OCI-LY7 (cell line): ENCODE measurements at regions not wholly inside any gene's neighbourhood (a gene's known extent, or its start where the extent isn't known, plus 50 kb on each side); places are given as distances from the start of the nearest gene placed in this dataset.

ENCODE experiments used
- BruUV-seq: library from RNA; stranded (reverse); fragments of 400-500 nt; replicated peaks from 2 replicates; lab custom pipeline; 2021; lab: Mats Ljungman, UMichigan
- CTCF ChIA-PET: fragments of 300-600 bp; sonication (Branson Sonifier 250); formaldehyde crosslinking; loops from one replicate; lab custom pipeline; 2022; ENCODE audit warnings: antibody characterized with exemption; ENCODE audit not compliant: unreplicated experiment; lab: Charles Lee
- POLR2A ChIA-PET: fragments of 300-600 bp; sonication (Branson Sonifier 250); formaldehyde crosslinking; loops from one replicate; lab custom pipeline; 2022; ENCODE audit warnings: antibody characterized with exemption; lab: Charles Lee
- DNase-seq: peaks from one replicate; pipeline ENCODE4 v3.0.0-alpha.2; 2015; ENCODE audit warnings: low spot score
- H2AFZ ChIP-seq: fragments of 200-600 bp; sonication (generic), shearing (Covaris generic); 2 replicates; pipeline ENCODE4 v1.6.1; 2014; ENCODE audit warnings: mild to moderate bottlenecking, antibody characterized with exemption, low read length, moderate library complexity
- H3K27ac ChIP-seq: fragments of 200-600 bp; sonication (generic); 2 replicates; pipeline ENCODE4 v1.5.1; 2014; ENCODE audit warnings: mixed run types, low read depth, mild to moderate bottlenecking, moderate library complexity, low read length, inconsistent platforms; ENCODE audit not compliant: poor library complexity, severe bottlenecking
- H3K36me3 ChIP-seq: fragments of 200-600 bp; sonication (generic); 2 replicates; pipeline ENCODE4 v1.6.1; 2014; ENCODE audit warnings: mild to moderate bottlenecking, antibody characterized with exemption, low read length, moderate library complexity, mixed read lengths; ENCODE audit not compliant: insufficient read depth
- H3K4me1 ChIP-seq: fragments of 200-600 bp; sonication (generic); 2 replicates; pipeline ENCODE4 v1.5.1; 2014; ENCODE audit warnings: mild to moderate bottlenecking, low read length; ENCODE audit not compliant: insufficient read depth, poor library complexity, severe bottlenecking
- H3K4me2 ChIP-seq: fragments of 200-600 bp; sonication (generic); 2 replicates; pipeline ENCODE4 v1.6.1; 2014; ENCODE audit warnings: mild to moderate bottlenecking, low read length
- H3K4me3 ChIP-seq: fragments of 200-600 bp; sonication (generic); 2 replicates; pipeline ENCODE4 v1.5.1; 2014; ENCODE audit warnings: mild to moderate bottlenecking, low read depth, low read length; ENCODE audit not compliant: poor library complexity, severe bottlenecking
- H3K79me2 ChIP-seq: fragments of 200-600 bp; sonication (generic); 2 replicates; pipeline ENCODE4 v1.6.1; 2016; ENCODE audit warnings: low read depth, mild to moderate bottlenecking, low read length, moderate library complexity, mixed read lengths; ENCODE audit not compliant: insufficient read depth
- H3K9me2 ChIP-seq: fragments of 200-600 bp; sonication (generic); 2 replicates; pipeline ENCODE4 v1.6.1; 2016; ENCODE audit warnings: mild to moderate bottlenecking, low read length, mixed read lengths; ENCODE audit not compliant: insufficient read depth
- H3K9me3 ChIP-seq: fragments of 200-600 bp; sonication (generic); 2 replicates; pipeline ENCODE4 v1.6.1; 2014; ENCODE audit warnings: mild to moderate bottlenecking, mixed run types, low read length, mixed read lengths
- H4K20me1 ChIP-seq: fragments of 200-600 bp; sonication (generic); 2 replicates; pipeline ENCODE4 v1.6.1; 2014; ENCODE audit warnings: mild to moderate bottlenecking, antibody characterized with exemption, low read length, moderate library complexity, mixed read lengths; ENCODE audit not compliant: insufficient read depth
- EZH2phosphoT487 ChIP-seq: fragments of 200-600 bp; sonication (generic); IDR thresholded peaks from 2 replicates; pipeline ENCODE4 v1.6.1; 2018; ENCODE audit warnings: low read depth, borderline replicate concordance, mild to moderate bottlenecking, mixed run types, antibody characterized with exemption, low read length, moderate library complexity, mixed read lengths
- intact Hi-C: fragments of 100-400 bp; cut with micrococcal nuclease; formaldehyde crosslinking; loops from one replicate; pipeline ENCODE4 v1.10.0; 2022; ENCODE audit not compliant: unreplicated experiment
- TF ChIP-seq, protein P1 (sequence below): fragments of 200-600 bp; sonication (generic); conservative IDR thresholded peaks from 2 replicates; pipeline ENCODE4 v1.5.1; 2014; ENCODE audit warnings: mild to moderate bottlenecking, antibody characterized with exemption, low read length, moderate library complexity, mixed read lengths

DNA sequence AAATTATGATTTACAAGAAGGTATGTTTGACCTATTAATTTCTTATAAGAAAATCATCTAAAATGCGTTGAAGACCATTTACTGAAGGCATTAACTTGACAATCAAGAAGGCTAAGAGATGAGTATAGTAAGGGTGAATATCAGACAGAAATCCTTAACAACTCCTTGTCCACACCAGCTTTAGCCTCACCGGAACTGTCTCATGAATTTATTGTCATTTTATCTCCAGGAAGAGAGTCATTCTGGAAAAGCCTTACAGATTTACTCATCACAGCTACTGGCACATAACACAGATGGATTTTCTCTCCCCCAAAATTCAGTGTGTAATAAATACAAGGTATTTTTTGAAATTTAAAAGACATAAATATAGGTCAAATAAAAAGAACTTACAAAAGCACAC is 129.4 kb upstream of the LSM8 start:
- BruUV-seq, result no TSS peak
- H3K79me2 ChIP-seq, result no peaks in the 10 kb centered on the region
- no peaks in the 10 kb centered on the region for H3K9me3 ChIP-seq
- no peaks in the 10 kb centered on the region for H3K4me1 ChIP-seq
- H3K9me2 ChIP-seq, result no peaks in the 10 kb centered on the region
- no peak for TF ChIP-seq EZH2phosphoT487
- TF ChIP-seq, protein P1, sequence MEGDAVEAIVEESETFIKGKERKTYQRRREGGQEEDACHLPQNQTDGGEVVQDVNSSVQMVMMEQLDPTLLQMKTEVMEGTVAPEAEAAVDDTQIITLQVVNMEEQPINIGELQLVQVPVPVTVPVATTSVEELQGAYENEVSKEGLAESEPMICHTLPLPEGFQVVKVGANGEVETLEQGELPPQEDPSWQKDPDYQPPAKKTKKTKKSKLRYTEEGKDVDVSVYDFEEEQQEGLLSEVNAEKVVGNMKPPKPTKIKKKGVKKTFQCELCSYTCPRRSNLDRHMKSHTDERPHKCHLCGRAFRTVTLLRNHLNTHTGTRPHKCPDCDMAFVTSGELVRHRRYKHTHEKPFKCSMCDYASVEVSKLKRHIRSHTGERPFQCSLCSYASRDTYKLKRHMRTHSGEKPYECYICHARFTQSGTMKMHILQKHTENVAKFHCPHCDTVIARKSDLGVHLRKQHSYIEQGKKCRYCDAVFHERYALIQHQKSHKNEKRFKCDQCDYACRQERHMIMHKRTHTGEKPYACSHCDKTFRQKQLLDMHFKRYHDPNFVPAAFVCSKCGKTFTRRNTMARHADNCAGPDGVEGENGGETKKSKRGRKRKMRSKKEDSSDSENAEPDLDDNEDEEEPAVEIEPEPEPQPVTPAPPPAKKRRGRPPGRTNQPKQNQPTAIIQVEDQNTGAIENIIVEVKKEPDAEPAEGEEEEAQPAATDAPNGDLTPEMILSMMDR, result no peak
- intact Hi-C loops, result no loop called here
- H3K36me3 ChIP-seq, result no peaks in the 10 kb centered on the region
- H2AFZ ChIP-seq, result no peak overlapping the region
- no peak overlapping the region for H3K27ac ChIP-seq
- CTCF ChIA-PET, result no interaction called here
- H3K4me2 ChIP-seq, result no peak overlapping the region
- POLR2A ChIA-PET, result no interaction called here
- no peak overlapping the region for H3K4me3 ChIP-seq
- no peak for DNase-seq
- H4K20me1 ChIP-seq, result no peaks in the 10 kb centered on the region

GRCh38 chr7:118055647-118056046 is 128.3 kb upstream of the LSM8 start:
- no peak overlapping the region for H3K4me3 ChIP-seq
- DNase-seq, result no peak
- CTCF ChIA-PET, result no interaction called here
- POLR2A ChIA-PET, result interaction anchor here (0.6 kb wide), 2 partner anchors 15 to 980 kb away, joined by 4 to 5 read pairs; no protein-coding TSS in a partner anchor
- BruUV-seq, result no TSS peak
- TF ChIP-seq, protein P1, result no peak
- no peak for TF ChIP-seq EZH2phosphoT487
- H3K36me3 ChIP-seq, result no peaks in the 10 kb centered on the region
- H3K79me2 ChIP-seq, result no peaks in the 10 kb centered on the region
- H3K4me1 ChIP-seq, result no peaks in the 10 kb centered on the region
- no peaks in the 10 kb centered on the region for H3K9me2 ChIP-seq
- H3K27ac ChIP-seq, result no peak overlapping the region
- H3K4me2 ChIP-seq, result no peak overlapping the region
- no peaks in the 10 kb centered on the region for H3K9me3 ChIP-seq
- intact Hi-C loops, result no loop called here
- no peak overlapping the region for H2AFZ ChIP-seq
- H4K20me1 ChIP-seq, result no peaks in the 10 kb centered on the region

GRCh38 chr7:118057404-118057803 is 126.6 kb upstream of the LSM8 start:
- DNase-seq, result no peak
- H3K27ac ChIP-seq, result no peak overlapping the region
- CTCF ChIA-PET, result no interaction called here
- H3K9me2 ChIP-seq, result no peaks in the 10 kb centered on the region
- BruUV-seq, result no TSS peak
- H4K20me1 ChIP-seq, result no peaks in the 10 kb centered on the region
- no peaks in the 10 kb centered on the region for H3K79me2 ChIP-seq
- POLR2A ChIA-PET, result no interaction called here
- no peaks in the 10 kb centered on the region for H3K36me3 ChIP-seq
- no peak for TF ChIP-seq EZH2phosphoT487
- TF ChIP-seq, protein P1, result no peak
- intact Hi-C loops, result no loop called here
- H3K4me2 ChIP-seq, result no peak overlapping the region
- no peaks in the 10 kb centered on the region for H3K9me3 ChIP-seq
- no peak overlapping the region for H2AFZ ChIP-seq
- no peak overlapping the region for H3K4me3 ChIP-seq
- no peaks in the 10 kb centered on the region for H3K4me1 ChIP-seq
